Upper lobe of left lung (tissue), 6 donors: ENCODE measurements at regions not wholly inside any gene's neighbourhood (a gene's known extent, or its start where the extent isn't known, plus 50 kb on each side); places are given as distances from the start of the nearest gene placed in this dataset.
A peak's percentile ranks its signal among the peaks of the same experiment; 100 is the strongest.

ENCODE experiments used
- ATAC-seq, 2 donors: fragments of 200-7000 bp; cut with Tn5 transposase; one replicate each; pipeline ENCODE4 v1.9.1; 2022; ENCODE audit warnings: mild to moderate bottlenecking in 2 of 2, moderate library complexity in 2 of 2; ENCODE audit not compliant: low FRiP score in 2 of 2
- DNase-seq, 2 donors: peaks; one replicate each; pipeline ENCODE4 v3.0.0-alpha.2; 2019 to 2020
- H3K27ac ChIP-seq, 4 donors: fragments of 200-600 bp; sonication (generic); one replicate each; pipeline ENCODE4 v1.5.1; 2016 to 2019
- H3K27me3 ChIP-seq, 4 donors: fragments of 200-600 bp; sonication (generic); one replicate each; pipeline ENCODE4 v1.5.1; 2017 to 2019
- H3K36me3 ChIP-seq, 4 donors: fragments of 200-600 bp; sonication (generic); one replicate each; pipeline ENCODE4 v1.5.1; 2016 to 2019
- H3K4me1 ChIP-seq, 4 donors: fragments of 200-600 bp; sonication (generic); one replicate each; pipeline ENCODE4 v1.5.1; 2018 to 2019
- H3K4me3 ChIP-seq, 4 donors: fragments of 200-600 bp; sonication (generic); one replicate each; pipeline ENCODE4 v1.5.1; 2017 to 2019; ENCODE audit warnings: mild to moderate bottlenecking in 2 of 4, moderate library complexity in 1 of 4
- H3K9me3 ChIP-seq, 4 donors: fragments of 200-600 bp; sonication (generic); one replicate each; pipeline ENCODE4 v1.5.1; 2018 to 2019
- CTCF ChIP-seq, 6 experiments: fragments of 450-650 bp in 4 of 6; fragments of 200-600 bp in 2 of 6; sonication (generic) in 2 of 6; IDR thresholded peaks; one replicate each; pipeline ENCODE4 v1.5.1; 2016 to 2019; ENCODE audit warnings: antibody characterized with exemption in 6 of 6
- EP300 ChIP-seq, 4 donors: sonication (generic); formaldehyde crosslinking; IDR thresholded peaks; one replicate each; pipeline ENCODE4 v1.5.1; 2017; ENCODE audit warnings: antibody characterized with exemption in 4 of 4, control low read depth in 2 of 4
- POLR2A ChIP-seq, 4 donors: fragments of 450-650 bp; IDR thresholded peaks; one replicate each; pipeline ENCODE4 v1.5.1; 2016 to 2017; ENCODE audit warnings: antibody characterized with exemption in 4 of 4, mild to moderate bottlenecking in 2 of 4
- POLR2AphosphoS5 ChIP-seq, 2 donors: sonication (generic); formaldehyde crosslinking; IDR thresholded peaks; one replicate each; pipeline ENCODE4 v1.5.1; 2017; ENCODE audit warnings: antibody characterized with exemption in 2 of 2
- WGBS, 2 donors: methylation state at CpG; one replicate each; pipeline ENCODE4 v1.1.5; 2017 to 2018; 5-methylcytosine and 5-hydroxymethylcytosine counted together
- donor health status: DM: no; HTN: no; CAD: no; lungs with moderate emphysema.
- donor health status: DM: no; HTN: yes; CAD: no; lungs with severe emphysema.

GRCh38 chr9:87805259-87805658, 77.4 kb upstream of the SPATA31E1 start:
- 90 to 91% methylated on average over 5 of the region's 5 CpGs for WGBS, 2 donors
- ATAC-seq (no peak), DNase-seq (no peak)
- TF ChIP-seq POLR2A (IDR thresholded peaks at IDR 0.05) (no peak), EP300 (IDR thresholded peaks at IDR 0.05) (no peak), CTCF (IDR thresholded peaks at IDR 0.05) (no peak), POLR2AphosphoS5 (IDR thresholded peaks at IDR 0.05) (no peak)
- Histone ChIP-seq H3K27ac (no peak overlapping the region), H3K4me1 (no peaks in the 10 kb centered on the region), H3K36me3 (no peaks in the 10 kb centered on the region), H3K27me3 (no peaks in the 10 kb centered on the region), H3K9me3 (no peaks in the 10 kb centered on the region), H3K4me3 (no peak overlapping the region)

GRCh38 chr9:87810008-87810407, 72.7 kb upstream of the SPATA31E1 start:
- no peaks in the 10 kb centered on the region for H3K9me3 ChIP-seq
- no peak for ATAC-seq
- no peak for TF ChIP-seq EP300 (IDR thresholded peaks at IDR 0.05)
- no peak for TF ChIP-seq POLR2AphosphoS5 (IDR thresholded peaks at IDR 0.05)
- TF ChIP-seq POLR2A (IDR thresholded peaks at IDR 0.05): no peak
- no peak for TF ChIP-seq CTCF (IDR thresholded peaks at IDR 0.05)
- DNase-seq: no peak
- no peak overlapping the region for H3K4me3 ChIP-seq
- H3K4me1 ChIP-seq: peaks cover 0 to 3% (median 0%) of the 10 kb centered on the region in 4 donors
- no peaks in the 10 kb centered on the region for H3K27me3 ChIP-seq
- WGBS, 2 donors: 84 to 86% methylated on average over 5 of the region's 5 CpGs
- no peak overlapping the region for H3K27ac ChIP-seq
- H3K36me3 ChIP-seq: no peaks in the 10 kb centered on the region

GRCh38 chr9:87810679-87811178, 71.9 kb upstream of the SPATA31E1 start:
- 91 to 94% methylated on average over 5 of the region's 5 CpGs for WGBS, 2 donors
- no peak for ATAC-seq

GRCh38 chr9:87812375-87813118, 70.1 kb upstream of the SPATA31E1 start:
- TF ChIP-seq CTCF (IDR thresholded peaks at IDR 0.05) (peak; percentile 40 to 68 (median 62)), POLR2A (IDR thresholded peaks at IDR 0.05) (no peak)
- ATAC-seq (peak in 1 of 2 donors; percentile 74), DNase-seq (no peak)
- no peak overlapping the region for H3K27ac ChIP-seq
- no peaks in the 10 kb centered on the region for H3K27me3 ChIP-seq
- no peaks in the 10 kb centered on the region for H3K9me3 ChIP-seq
- no peak overlapping the region for H3K4me3 ChIP-seq
- 37 to 44% methylated on average over 12 to 13 of the region's 13 CpGs for WGBS, 2 donors
- H3K36me3 ChIP-seq: no peaks in the 10 kb centered on the region
- H3K4me1 ChIP-seq: peaks cover 0 to 5% (median 0%) of the 10 kb centered on the region in 4 donors

More at GRCh38 chr9:87810679-87811178, 71.9 kb upstream of the SPATA31E1 start:
- Histone ChIP-seq H3K27ac (no peak overlapping the region), H3K9me3 (no peaks in the 10 kb centered on the region), H3K27me3 (no peaks in the 10 kb centered on the region), H3K4me3 (no peak overlapping the region), H3K4me1 (peaks cover 0 to 3% (median 0%) of the 10 kb centered on the region in 4 donors), H3K36me3 (no peaks in the 10 kb centered on the region)
- DNase-seq: no peak
- TF ChIP-seq POLR2A (IDR thresholded peaks at IDR 0.05) (no peak), POLR2AphosphoS5 (IDR thresholded peaks at IDR 0.05) (no peak), EP300 (IDR thresholded peaks at IDR 0.05) (no peak), CTCF (IDR thresholded peaks at IDR 0.05) (no peak)

- 68 to 82% methylated on average over 7 of the region's 7 CpGs for WGBS, 2 donors
- TF ChIP-seq POLR2A (IDR thresholded peaks at IDR 0.05) (no peak), CTCF (IDR thresholded peaks at IDR 0.05) (peak in 1 of 6 experiments; percentile 4)
Observed at GRCh38 chr9:87813119-87813463, 69.6 kb upstream of the SPATA31E1 start.

More at GRCh38 chr9:87813119-87813463, 69.6 kb upstream of the SPATA31E1 start:
- ATAC-seq (no peak), DNase-seq (no peak)
- Histone ChIP-seq H3K9me3 (no peaks in the 10 kb centered on the region), H3K36me3 (no peaks in the 10 kb centered on the region), H3K4me3 (no peak overlapping the region), H3K4me1 (peaks cover 0 to 5% (median 0%) of the 10 kb centered on the region in 4 donors), H3K27me3 (no peaks in the 10 kb centered on the region), H3K27ac (no peak overlapping the region)
